Fibroblast of lung (primary cell): ENCODE measurements at regions not wholly inside any gene's neighbourhood (a gene's known extent, or its start where the extent isn't known, plus 50 kb on each side); places are given as distances from the start of the nearest gene placed in this dataset.

Experiments used
- DNase-seq, 2 donors: peaks; one replicate each; pipeline versions ENCODE4 v3.0.0 to v3.0.0-alpha.2; 2010; ENCODE audit warnings: low read depth in 2 of 2
- H2AFZ ChIP-seq: 2 replicates; pipeline ENCODE4 v1.5.1; 2012; ENCODE audit warnings: low read length, control low read depth, inconsistent platforms
- H3K27ac ChIP-seq: 2 replicates; pipeline ENCODE4 v1.5.1; 2011; ENCODE audit warnings: low read length, control low read depth; ENCODE audit not compliant: insufficient read depth
- H3K27me3 ChIP-seq: 2 replicates; pipeline ENCODE4 v1.5.1; 2011; ENCODE audit warnings: mild to moderate bottlenecking, low read length; ENCODE audit not compliant: control insufficient read depth, insufficient read depth
- H3K36me3 ChIP-seq: 2 replicates; pipeline ENCODE4 v1.5.1; 2011; ENCODE audit warnings: low read length; ENCODE audit not compliant: control insufficient read depth, insufficient read depth
- H3K4me1 ChIP-seq: 2 replicates; pipeline ENCODE4 v1.5.1; 2011; ENCODE audit warnings: low read length; ENCODE audit not compliant: control insufficient read depth, insufficient read depth; ENCODE audit errors: extremely low read depth
- H3K4me2 ChIP-seq: 2 replicates; pipeline ENCODE4 v1.5.1; 2011; ENCODE audit warnings: low read length, control low read depth; ENCODE audit not compliant: insufficient read depth; ENCODE audit errors: extremely low read depth
- H3K4me3 ChIP-seq, 4 experiments: fragments of 200-600 bp in 1 of 4; sonication (generic) in 1 of 4; replicated peaks in 1 of 4; 2 replicates each; pipeline ENCODE4 v1.5.1; 2011 to 2016; ENCODE audit warnings: low read length in 4 of 4, low read depth in 3 of 4, mild to moderate bottlenecking in 3 of 4, control low read depth in 2 of 4, inconsistent platforms in 1 of 4, mixed read lengths in 1 of 4; ENCODE audit not compliant: insufficient read depth in 1 of 4; ENCODE audit errors: control extremely low read depth in 1 of 4
- H3K79me2 ChIP-seq: 2 replicates; pipeline ENCODE4 v1.5.1; 2012; ENCODE audit warnings: mild to moderate bottlenecking, low read length, inconsistent platforms; ENCODE audit not compliant: control insufficient read depth, insufficient read depth
- H3K9ac ChIP-seq: 2 replicates; pipeline ENCODE4 v1.5.1; 2011; ENCODE audit warnings: mild to moderate bottlenecking, low read length, control low read depth; ENCODE audit not compliant: insufficient read depth
- H3K9me3 ChIP-seq: 2 replicates; pipeline ENCODE4 v1.5.1; 2012; ENCODE audit warnings: low read depth, low read length; ENCODE audit not compliant: control insufficient read depth, insufficient read depth
- H4K20me1 ChIP-seq: 2 replicates; pipeline ENCODE4 v1.5.1; 2011; ENCODE audit warnings: low read length; ENCODE audit not compliant: control insufficient read depth, insufficient read depth; ENCODE audit errors: extremely low read depth
- EZH2 ChIP-seq: IDR thresholded peaks from 2 replicates; pipeline ENCODE4 v1.5.1; 2012; ENCODE audit warnings: low read length, control low read depth, mild to moderate bottlenecking; ENCODE audit errors: missing control alignments
- TF ChIP-seq, protein P1 (sequence below), 2 donors: IDR thresholded peaks in 1 of 2; conservative IDR thresholded peaks in 1 of 2; 1 replicate in 1 of 2; 2 replicates in 1 of 2; pipeline ENCODE4 v1.5.1; 2011 to 2012; ENCODE audit warnings: low read length in 2 of 2, control low read depth in 1 of 2, inconsistent platforms in 1 of 2, low read depth in 1 of 2, mild to moderate bottlenecking in 1 of 2

DNA sequence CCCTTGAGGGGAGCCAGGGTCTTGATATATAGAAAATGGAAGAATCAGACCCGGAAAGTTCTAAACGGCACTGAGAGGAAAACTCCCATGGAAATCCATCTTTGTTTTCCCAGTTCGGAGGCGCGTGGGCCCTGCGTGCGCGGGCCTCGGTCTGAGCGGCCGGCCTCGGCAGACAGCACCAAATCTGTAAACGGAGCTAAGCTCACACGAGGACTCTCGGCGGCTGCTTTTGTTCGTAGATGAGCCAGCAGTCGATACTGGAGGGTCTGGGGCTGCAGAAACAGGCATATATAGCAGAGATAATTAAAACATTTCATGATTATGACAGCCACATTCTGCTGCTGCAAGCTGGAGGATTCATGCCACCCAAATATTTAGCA lies 68.5 kb upstream of the PPARA start:
- Histone ChIP-seq H3K27ac (peak overlapping the region; percentile 97), H3K4me3 (peak overlapping the region; percentile 41 to 98 (median 82)), H3K4me2 (peak overlapping the region; percentile 100), H3K9ac (peak overlapping the region; percentile 87), H3K36me3 (peaks cover 35% of the 10 kb centered on the region), H3K27me3 (no peaks in the 10 kb centered on the region), H2AFZ (no peak overlapping the region), H3K79me2 (peaks cover 100% of the 10 kb centered on the region), H3K4me1 (peaks cover 31% of the 10 kb centered on the region), H4K20me1 (no peaks in the 10 kb centered on the region), H3K9me3 (no peaks in the 10 kb centered on the region)
- TF ChIP-seq EZH2, result no peak
- TF ChIP-seq, protein P1, sequence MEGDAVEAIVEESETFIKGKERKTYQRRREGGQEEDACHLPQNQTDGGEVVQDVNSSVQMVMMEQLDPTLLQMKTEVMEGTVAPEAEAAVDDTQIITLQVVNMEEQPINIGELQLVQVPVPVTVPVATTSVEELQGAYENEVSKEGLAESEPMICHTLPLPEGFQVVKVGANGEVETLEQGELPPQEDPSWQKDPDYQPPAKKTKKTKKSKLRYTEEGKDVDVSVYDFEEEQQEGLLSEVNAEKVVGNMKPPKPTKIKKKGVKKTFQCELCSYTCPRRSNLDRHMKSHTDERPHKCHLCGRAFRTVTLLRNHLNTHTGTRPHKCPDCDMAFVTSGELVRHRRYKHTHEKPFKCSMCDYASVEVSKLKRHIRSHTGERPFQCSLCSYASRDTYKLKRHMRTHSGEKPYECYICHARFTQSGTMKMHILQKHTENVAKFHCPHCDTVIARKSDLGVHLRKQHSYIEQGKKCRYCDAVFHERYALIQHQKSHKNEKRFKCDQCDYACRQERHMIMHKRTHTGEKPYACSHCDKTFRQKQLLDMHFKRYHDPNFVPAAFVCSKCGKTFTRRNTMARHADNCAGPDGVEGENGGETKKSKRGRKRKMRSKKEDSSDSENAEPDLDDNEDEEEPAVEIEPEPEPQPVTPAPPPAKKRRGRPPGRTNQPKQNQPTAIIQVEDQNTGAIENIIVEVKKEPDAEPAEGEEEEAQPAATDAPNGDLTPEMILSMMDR (conservative IDR thresholded peaks at IDR 0.05 in 1 of 2, IDR thresholded peaks at IDR 0.05 in 1 of 2; ENCODE audit: low read depth in 1 of 2, low read length in 2 of 2), result no peak
- DNase-seq, result peak in 1 of 2 donors; percentile 45

DNA sequence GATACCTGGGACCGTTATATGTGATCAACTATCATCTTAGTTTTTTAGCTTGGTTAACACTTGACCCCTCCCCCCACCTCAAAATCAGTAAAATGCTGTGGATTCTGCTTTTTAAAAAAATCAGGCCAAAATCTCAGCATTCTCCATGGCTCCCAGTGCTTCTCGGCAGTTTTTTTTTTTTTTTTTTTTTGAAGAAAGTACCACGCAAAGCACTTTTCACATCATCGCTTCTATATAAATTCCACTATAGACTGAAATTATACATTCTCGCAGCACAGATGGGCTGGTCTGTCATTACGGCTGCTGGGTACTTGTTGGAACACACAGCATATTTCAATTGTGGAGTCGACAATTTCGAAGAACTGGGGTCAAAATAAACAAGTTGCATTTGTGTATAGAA lies 67.7 kb upstream of the PPARA start:
- no peak for TF ChIP-seq EZH2
- TF ChIP-seq, protein P1 (conservative IDR thresholded peaks at IDR 0.05 in 1 of 2, IDR thresholded peaks at IDR 0.05 in 1 of 2; ENCODE audit: low read depth in 1 of 2, low read length in 2 of 2), result no peak
- Histone ChIP-seq H3K27me3 (no peaks in the 10 kb centered on the region), H2AFZ (no peak overlapping the region), H3K79me2 (peaks cover 100% of the 10 kb centered on the region), H3K36me3 (peaks cover 43% of the 10 kb centered on the region), H3K27ac (peak overlapping the region; percentile 97), H3K9me3 (no peaks in the 10 kb centered on the region), H3K4me1 (peaks cover 38% of the 10 kb centered on the region), H3K9ac (peak overlapping the region; percentile 87), H3K4me2 (peak overlapping the region; percentile 100), H3K4me3 (peak overlapping the region; percentile 41 to 98 (median 82)), H4K20me1 (no peaks in the 10 kb centered on the region)
- no peak for DNase-seq

DNA sequence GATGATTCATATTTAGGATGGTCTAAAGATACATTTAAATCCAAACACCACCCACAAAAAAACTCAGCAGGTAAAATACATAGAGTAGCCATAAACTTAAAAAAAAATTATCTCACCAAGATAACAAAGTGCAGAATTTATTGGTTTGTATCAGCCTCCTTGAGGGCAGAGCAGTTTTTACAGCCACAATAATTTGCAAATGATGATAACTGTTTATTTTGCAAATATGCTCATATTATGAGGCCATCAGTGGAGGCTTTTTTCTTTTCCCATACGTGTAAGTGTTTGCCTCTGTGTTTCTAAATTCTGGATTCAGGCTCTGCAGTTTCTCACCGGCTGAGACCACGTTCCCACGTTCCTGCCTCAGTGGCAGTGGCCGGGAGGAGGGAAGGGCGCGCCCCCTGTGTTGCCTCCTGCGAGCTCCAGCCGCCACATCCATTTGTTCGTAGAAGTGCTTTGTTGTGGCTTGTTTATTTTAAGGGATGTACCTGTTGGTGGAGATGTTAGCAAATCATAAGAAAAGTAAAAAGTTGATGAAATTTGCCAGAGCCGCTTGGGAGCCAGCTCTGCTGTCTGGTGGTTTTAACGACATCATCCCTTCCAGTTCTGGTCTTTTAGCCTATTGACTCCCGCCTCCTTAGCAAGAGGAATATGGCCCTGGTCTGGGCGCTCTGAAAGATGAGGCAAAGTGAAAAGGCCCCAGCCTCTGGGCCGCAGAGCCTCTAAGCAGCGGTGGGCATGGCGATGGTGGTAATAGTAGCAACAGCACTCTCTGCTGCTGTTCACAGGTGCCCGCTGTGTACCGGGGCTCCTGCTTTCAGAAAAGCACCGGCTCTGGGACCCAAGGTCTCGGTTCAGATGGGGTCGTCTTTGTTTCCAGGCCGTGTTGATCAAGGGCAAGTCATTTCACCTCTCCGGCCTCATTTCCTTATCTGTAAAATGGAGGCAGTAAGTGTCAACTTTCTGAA lies 66.7 kb upstream of the PPARA start:
- peak overlapping the region in 3 of 4 experiments; percentile 81 to 98 (median 84) for H3K4me3 ChIP-seq
- no peak for DNase-seq
- H3K27ac ChIP-seq, result peak overlapping the region; percentile 97
- peak overlapping the region; percentile 100 for H3K4me2 ChIP-seq
- peaks cover 35% of the 10 kb centered on the region for H3K4me1 ChIP-seq
- H4K20me1 ChIP-seq, result no peaks in the 10 kb centered on the region
- TF ChIP-seq EZH2, result no peak
- TF ChIP-seq, protein P1 (conservative IDR thresholded peaks at IDR 0.05 in 1 of 2, IDR thresholded peaks at IDR 0.05 in 1 of 2; ENCODE audit: low read depth in 1 of 2, low read length in 2 of 2), result no peak
- peaks cover 100% of the 10 kb centered on the region for H3K79me2 ChIP-seq
- H2AFZ ChIP-seq, result no peak overlapping the region
- peak overlapping the region; percentile 87 for H3K9ac ChIP-seq
- H3K27me3 ChIP-seq, result no peaks in the 10 kb centered on the region
- H3K9me3 ChIP-seq, result no peaks in the 10 kb centered on the region
- peaks cover 41% of the 10 kb centered on the region for H3K36me3 ChIP-seq
